Muscle layer of duodenum (tissue), 2 donors: ENCODE measurements at regions not wholly inside any gene's neighbourhood (a gene's known extent, or its start where the extent isn't known, plus 50 kb on each side); places are given as distances from the start of the nearest gene placed in this dataset.

Experiments used
- H3K27ac ChIP-seq: one replicate; pipeline ENCODE4 v1.7.0; 2013; ENCODE audit warnings: mild to moderate bottlenecking, low read length
- H3K27me3 ChIP-seq: one replicate; pipeline ENCODE4 v1.7.0; 2013; ENCODE audit warnings: low read depth, mild to moderate bottlenecking, control low read depth, low read length
- H3K36me3 ChIP-seq, 2 donors: one replicate each; pipeline ENCODE4 v1.7.0; 2013; ENCODE audit warnings: low read length in 2 of 2, control low read depth in 1 of 2, mild to moderate bottlenecking in 1 of 2; ENCODE audit not compliant: insufficient read depth in 2 of 2, control insufficient read depth in 1 of 2
- H3K4me1 ChIP-seq, 2 donors: one replicate each; pipeline ENCODE4 v1.7.0; 2013; ENCODE audit warnings: low read length in 2 of 2, mild to moderate bottlenecking in 2 of 2, control low read depth in 1 of 2, moderate library complexity in 1 of 2; ENCODE audit not compliant: insufficient read depth in 2 of 2, control insufficient read depth in 1 of 2
- H3K4me3 ChIP-seq, 2 donors: one replicate each; pipeline ENCODE4 v1.7.0; 2013; ENCODE audit warnings: low read length in 2 of 2, low read depth in 1 of 2, mild to moderate bottlenecking in 1 of 2
- H3K9me3 ChIP-seq, 2 donors: one replicate each; pipeline ENCODE4 v1.7.0; 2013; ENCODE audit warnings: low read length in 2 of 2, control low read depth in 1 of 2, mild to moderate bottlenecking in 1 of 2; ENCODE audit not compliant: control insufficient read depth in 1 of 2
- donor health status: healthy.

DNA sequence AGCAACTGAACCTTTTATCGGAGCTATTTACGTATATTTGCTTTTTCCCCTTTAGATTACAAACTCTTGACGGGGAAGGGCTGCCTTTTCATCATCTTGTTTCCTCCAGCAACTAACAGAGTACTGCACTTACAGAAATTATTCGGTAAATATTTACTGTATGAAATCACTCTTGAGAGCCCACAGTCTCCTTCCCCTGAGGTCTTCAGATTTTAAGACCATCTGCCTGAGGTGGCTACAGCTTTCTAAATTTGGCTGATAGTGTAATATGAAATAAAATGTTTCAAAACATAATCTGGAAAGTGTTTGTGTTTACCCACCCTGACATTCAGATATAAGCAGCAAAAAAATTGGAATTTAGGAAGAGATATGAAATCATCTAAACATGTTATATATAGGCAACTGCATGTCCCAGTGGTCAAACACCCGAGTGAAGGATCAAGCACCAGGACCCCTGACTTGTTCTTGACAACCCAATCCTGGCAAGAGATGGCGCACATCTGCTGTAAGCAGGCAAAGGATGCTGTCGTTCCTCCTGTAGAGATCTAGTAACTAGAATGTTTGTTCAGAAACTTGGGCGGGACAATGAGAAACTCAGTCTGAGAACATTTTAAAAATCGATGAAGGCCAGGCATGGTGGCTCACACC, 60.9 kb downstream of the SIPA1L2 start:
- no peaks in the 10 kb centered on the region for H3K36me3 ChIP-seq
- peaks cover 0 to 21% of the 10 kb centered on the region in 2 donors for H3K4me1 ChIP-seq

DNA sequence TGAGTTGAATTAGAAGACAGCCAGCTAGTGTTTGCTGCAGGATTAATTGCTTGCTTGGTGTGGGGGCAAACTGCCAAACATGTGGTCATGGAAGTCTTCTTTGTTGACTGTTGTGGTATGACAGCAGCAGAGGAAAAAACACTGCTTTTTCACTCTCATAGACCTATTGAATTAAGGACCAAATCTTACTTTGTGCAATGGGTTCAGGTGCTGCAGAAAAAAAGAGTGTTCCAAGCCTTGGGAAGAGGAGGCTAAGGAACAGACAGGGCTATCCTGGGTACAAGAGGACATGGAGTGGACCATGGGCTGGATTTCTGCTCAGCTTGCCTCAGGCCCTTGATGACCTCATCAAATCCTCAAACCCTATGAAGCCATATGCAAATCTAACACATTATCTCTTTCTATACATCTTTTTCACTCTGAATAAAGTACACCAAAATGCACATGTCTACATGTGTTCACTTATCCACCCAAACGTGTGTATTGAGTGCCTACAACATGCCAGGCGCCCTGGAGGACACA, 61.5 kb downstream of the SIPA1L2 start:
- H3K4me3 ChIP-seq, result no peak overlapping the region
- no peaks in the 10 kb centered on the region for H3K27me3 ChIP-seq
- H3K36me3 ChIP-seq, result no peaks in the 10 kb centered on the region
- H3K9me3 ChIP-seq, result no peaks in the 10 kb centered on the region
- H3K4me1 ChIP-seq, result peaks cover 0 to 21% of the 10 kb centered on the region in 2 donors
- no peak overlapping the region for H3K27ac ChIP-seq

More for the DNA sequence above, 60.9 kb downstream of the SIPA1L2 start:
- H3K27ac ChIP-seq, result no peak overlapping the region
- H3K4me3 ChIP-seq, result no peak overlapping the region
- no peaks in the 10 kb centered on the region for H3K27me3 ChIP-seq
- H3K9me3 ChIP-seq, result no peaks in the 10 kb centered on the region

DNA sequence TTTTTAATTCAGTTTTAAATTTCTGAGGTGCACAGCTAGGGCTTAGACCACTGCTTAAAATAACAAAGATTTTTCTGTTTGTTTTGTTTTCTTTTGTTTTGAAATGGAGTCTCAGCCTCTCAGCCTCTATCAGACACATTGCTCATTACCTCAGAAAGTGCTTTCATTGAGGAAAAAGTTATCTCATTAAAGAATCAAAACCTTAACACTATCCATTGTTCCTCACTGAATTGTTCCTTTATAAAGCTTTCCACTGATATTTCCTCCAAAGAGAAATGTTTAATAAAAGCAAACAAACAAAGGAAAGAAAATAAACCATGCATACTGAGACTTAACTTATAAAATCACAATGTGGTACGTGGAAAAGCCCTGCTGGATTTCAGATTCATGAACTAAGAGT, 63.8 kb downstream of the SIPA1L2 start:
- Histone ChIP-seq H3K27me3 (no peaks in the 10 kb centered on the region), H3K27ac (no peak overlapping the region), H3K36me3 (no peaks in the 10 kb centered on the region), H3K4me1 (peaks cover 3 to 30% of the 10 kb centered on the region in 2 donors), H3K9me3 (no peaks in the 10 kb centered on the region), H3K4me3 (no peak overlapping the region)

- H3K27ac ChIP-seq, result no peak overlapping the region
These were observed 67.0 kb downstream of the SIPA1L2 start for GRCh38 chr1:232562855-232563510.

GRCh38 chr1:232561381-232561780, 68.6 kb downstream of the SIPA1L2 start:
- H3K4me1 ChIP-seq, result peaks cover 5 to 20% of the 10 kb centered on the region in 2 donors
- no peaks in the 10 kb centered on the region for H3K27me3 ChIP-seq
- H3K27ac ChIP-seq, result no peak overlapping the region
- no peaks in the 10 kb centered on the region for H3K9me3 ChIP-seq
- no peak overlapping the region for H3K4me3 ChIP-seq
- no peaks in the 10 kb centered on the region for H3K36me3 ChIP-seq

More at GRCh38 chr1:232562855-232563510, 67.0 kb downstream of the SIPA1L2 start:
- Histone ChIP-seq H3K4me1 (peaks cover 3 to 24% of the 10 kb centered on the region in 2 donors), H3K9me3 (no peaks in the 10 kb centered on the region), H3K36me3 (no peaks in the 10 kb centered on the region), H3K4me3 (no peak overlapping the region), H3K27me3 (no peaks in the 10 kb centered on the region)

- H3K36me3 ChIP-seq, result no peaks in the 10 kb centered on the region
- no peaks in the 10 kb centered on the region for H3K9me3 ChIP-seq
- peaks cover 9 to 20% of the 10 kb centered on the region in 2 donors for H3K4me1 ChIP-seq
- H3K27me3 ChIP-seq, result no peaks in the 10 kb centered on the region
- H3K27ac ChIP-seq, result no peak overlapping the region
- H3K4me3 ChIP-seq, result no peak overlapping the region
These were observed 69.0 kb downstream of the SIPA1L2 start for GRCh38 chr1:232560940-232561339.

GRCh38 chr1:232558954-232559353, 71.0 kb downstream of the SIPA1L2 start:
- Histone ChIP-seq H3K4me3 (no peak overlapping the region), H3K27me3 (no peaks in the 10 kb centered on the region), H3K4me1 (peaks cover 25 to 40% of the 10 kb centered on the region in 2 donors), H3K9me3 (no peaks in the 10 kb centered on the region), H3K36me3 (no peaks in the 10 kb centered on the region), H3K27ac (no peak overlapping the region)

GRCh38 chr1:232557502-232558191, 72.3 kb downstream of the SIPA1L2 start:
- H3K27me3 ChIP-seq, result no peaks in the 10 kb centered on the region
- no peaks in the 10 kb centered on the region for H3K9me3 ChIP-seq
- H3K4me3 ChIP-seq, result no peak overlapping the region
- H3K36me3 ChIP-seq, result no peaks in the 10 kb centered on the region
- H3K27ac ChIP-seq, result no peak overlapping the region
- H3K4me1 ChIP-seq, result peaks cover 24 to 35% of the 10 kb centered on the region in 2 donors

DNA sequence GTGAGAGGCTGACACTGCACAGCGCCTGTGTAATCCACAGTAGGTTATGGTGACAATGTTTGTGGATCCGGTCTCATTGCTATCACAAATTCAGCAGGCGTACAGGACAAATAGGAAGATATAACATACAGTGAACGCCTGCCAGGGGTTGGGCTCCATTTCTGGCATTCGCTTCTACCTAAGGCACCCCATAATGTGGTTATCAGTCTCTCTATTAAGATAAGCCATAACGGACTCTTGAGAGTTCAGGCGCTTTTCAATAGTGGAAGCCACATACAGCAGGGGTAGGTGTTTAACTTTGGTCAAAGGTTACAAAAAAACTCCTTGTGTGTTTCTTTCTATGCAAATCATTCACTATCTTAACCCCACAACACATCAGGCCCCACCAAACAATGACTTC, 72.8 kb downstream of the SIPA1L2 start:
- H3K36me3 ChIP-seq, result no peaks in the 10 kb centered on the region

GRCh38 chr1:232556351-232556750, 73.6 kb downstream of the SIPA1L2 start:
- no peak overlapping the region for H3K4me3 ChIP-seq

More for the DNA sequence above, 72.8 kb downstream of the SIPA1L2 start:
- Histone ChIP-seq H3K27me3 (no peaks in the 10 kb centered on the region), H3K4me1 (peaks cover 21 to 34% of the 10 kb centered on the region in 2 donors), H3K27ac (no peak overlapping the region), H3K9me3 (no peaks in the 10 kb centered on the region), H3K4me3 (no peak overlapping the region)

GRCh38 chr1:232555494-232556210, 74.3 kb downstream of the SIPA1L2 start:
- Histone ChIP-seq H3K27ac (no peak overlapping the region), H3K27me3 (no peaks in the 10 kb centered on the region), H3K4me1 (peaks cover 21 to 34% of the 10 kb centered on the region in 2 donors)

More at GRCh38 chr1:232556351-232556750, 73.6 kb downstream of the SIPA1L2 start:
- Histone ChIP-seq H3K36me3 (no peaks in the 10 kb centered on the region), H3K27me3 (no peaks in the 10 kb centered on the region), H3K27ac (no peak overlapping the region), H3K9me3 (no peaks in the 10 kb centered on the region), H3K4me1 (peaks cover 21 to 34% of the 10 kb centered on the region in 2 donors)

More at GRCh38 chr1:232555494-232556210, 74.3 kb downstream of the SIPA1L2 start:
- Histone ChIP-seq H3K9me3 (no peaks in the 10 kb centered on the region), H3K36me3 (no peaks in the 10 kb centered on the region), H3K4me3 (no peak overlapping the region)
